GM19351 (cell line): ENCODE measurements at regions not wholly inside any gene's neighbourhood (a gene's known extent, or its start where the extent isn't known, plus 50 kb on each side); places are given as distances from the start of the nearest gene placed in this dataset.
"Not testable (repeated sequence)": the region's sequence is repeated elsewhere in the genome, so short reads cannot be mapped to it uniquely, and the experiment has no call there.

Source experiments
- ATAC-seq: cut with Tn5 transposase; IDR thresholded peaks from one replicate; pipeline ENCODE4 v1.9.1; 2021; ENCODE audit warnings: mild to moderate bottlenecking, moderate library complexity; ENCODE audit not compliant: unreplicated experiment

DNA sequence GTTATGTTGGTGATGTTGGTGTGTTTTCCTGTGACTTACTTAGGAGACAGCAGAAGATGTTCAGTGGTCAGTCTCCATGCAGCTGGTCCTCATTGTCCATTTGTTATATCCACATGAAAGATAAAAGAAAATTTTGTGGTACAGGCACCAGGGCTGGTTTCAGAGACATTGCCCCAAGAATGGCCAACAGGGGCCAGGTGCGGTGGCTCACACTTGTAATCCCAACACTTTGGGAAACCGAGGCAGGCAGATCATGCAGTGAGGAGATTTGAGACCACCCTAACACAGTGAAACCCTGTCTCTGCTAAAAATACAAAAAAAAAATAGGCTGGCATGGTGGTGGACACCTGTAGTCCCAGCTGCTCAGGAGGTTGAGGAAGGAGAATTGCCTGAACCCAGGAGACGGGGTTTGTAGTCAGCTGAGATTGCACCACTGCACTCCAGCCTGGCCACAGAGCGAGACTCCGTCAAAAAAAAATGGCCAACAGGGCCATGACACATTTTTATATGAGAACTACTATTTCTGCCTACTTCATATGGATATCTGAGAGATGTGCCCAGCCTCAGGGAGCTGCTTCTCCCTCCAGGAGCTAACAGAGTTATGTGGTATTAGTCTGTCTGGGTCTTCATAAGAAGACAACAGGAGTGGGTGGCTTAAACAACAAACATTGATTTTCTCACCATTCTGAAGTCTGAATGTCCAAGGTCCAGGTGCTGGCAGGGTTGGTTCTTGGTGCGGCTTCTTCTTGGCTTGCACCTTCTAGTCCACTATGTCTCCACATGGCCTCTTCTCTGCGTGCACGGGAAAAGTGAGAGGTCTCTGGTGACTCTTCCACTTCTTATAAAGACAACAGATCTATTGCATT lies 821.7 kb downstream of the TMEM121 start:
- no peak for ATAC-seq

DNA sequence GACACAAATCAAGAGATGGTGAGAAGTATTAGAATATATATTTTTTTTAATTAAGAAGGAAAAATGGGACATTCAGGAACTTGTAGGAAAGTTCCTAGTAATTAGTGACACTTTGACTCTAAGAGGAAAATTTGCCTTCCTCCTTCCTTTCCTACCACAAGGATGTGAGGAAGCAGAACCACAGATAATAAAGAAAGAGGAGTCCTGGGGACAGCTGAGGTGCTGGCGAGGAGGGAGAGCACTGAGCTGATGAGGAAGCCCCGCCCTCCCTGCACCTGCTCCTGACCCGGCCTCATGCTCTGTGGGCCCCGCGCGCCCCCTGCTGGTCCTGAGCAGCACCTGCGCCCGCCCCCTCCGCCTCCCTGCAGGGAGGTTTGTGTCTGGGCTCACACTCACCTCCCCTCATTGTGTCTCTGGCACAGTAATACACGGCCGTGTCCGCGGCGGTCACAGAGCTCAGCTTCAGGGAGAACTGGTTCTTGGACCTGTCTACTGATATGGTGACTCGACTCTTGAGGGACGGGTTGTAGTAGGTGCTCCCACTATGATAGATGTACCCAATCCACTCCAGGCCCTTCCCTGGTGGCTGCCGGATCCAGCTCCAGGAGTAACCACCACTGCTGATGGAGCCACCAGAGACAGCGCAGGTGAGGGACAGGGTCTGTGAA lies 822.6 kb downstream of the TMEM121 start:
- ATAC-seq: not testable (repeated sequence)

DNA sequence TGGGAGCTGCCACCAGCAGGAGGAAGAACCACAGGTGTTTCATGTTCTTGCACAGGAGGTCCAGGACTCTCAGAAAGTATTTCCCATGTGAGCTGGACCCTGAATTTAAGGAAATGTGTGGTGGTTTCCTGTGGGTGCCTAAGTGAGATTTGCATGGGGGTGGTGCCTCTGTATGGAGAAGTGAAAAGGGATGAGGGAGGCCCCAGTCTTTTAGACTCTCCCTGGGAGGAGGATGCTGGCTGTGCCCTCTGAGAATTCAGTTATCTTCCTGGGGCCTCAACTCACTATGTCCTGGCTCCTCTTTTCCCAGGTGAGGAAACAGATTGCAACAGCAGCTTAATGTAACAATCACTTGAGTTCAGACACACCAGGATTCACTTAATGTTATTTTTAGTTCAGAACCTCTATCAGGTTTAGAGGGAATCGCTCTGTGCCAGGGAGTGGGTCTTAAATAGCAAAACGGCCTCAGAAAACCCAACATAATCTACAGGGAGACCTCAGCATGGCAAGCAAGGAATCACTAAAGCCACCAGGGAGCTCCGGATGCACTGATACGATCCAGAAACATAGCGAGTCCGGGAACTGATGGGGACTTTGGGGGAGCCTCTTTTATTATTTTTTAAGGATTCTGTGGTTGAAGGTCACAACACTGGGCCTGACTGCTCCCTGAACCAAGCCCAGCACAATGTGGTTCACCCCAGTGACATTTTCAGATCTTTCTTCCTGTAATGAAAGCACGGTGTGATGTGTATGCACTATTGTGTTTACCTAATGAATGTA lies 823.5 kb downstream of the TMEM121 start:
- ATAC-seq: not testable (repeated sequence)

DNA sequence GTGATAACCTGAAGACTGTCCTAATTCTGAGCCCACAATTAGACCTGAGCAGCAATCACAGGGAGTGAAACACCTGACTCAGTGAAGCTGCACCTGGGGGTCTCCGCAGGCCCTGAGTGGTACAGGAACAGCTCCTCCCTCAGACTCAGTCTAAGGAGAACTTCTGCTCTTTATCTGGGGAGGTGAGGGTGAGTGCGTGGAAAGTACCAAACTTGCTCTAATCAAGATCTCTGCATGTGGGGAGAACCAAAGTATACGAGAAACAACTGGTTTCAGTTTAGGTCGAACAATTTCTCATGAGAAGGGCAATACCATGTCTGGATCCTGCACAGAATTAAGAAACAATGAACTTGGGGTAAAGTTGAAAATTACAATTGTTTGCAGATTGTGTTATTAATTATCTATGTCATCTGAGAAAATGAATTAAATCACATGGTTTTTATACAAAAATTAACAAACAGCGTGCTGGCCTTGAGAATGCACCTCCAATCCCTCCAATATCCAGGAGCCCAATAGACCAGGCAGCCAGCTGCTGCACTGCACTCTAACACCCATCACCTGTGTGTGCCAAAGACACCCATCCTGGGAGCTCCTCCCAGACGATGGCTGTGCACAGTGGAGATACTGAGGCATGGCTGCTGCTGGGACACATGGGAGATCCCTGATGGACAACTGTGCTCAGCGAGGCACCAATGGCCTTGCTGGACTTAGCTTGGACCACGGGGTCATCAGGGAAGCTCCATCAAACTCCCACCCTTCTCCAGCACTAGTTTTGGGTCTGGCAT lies 828.8 kb downstream of the TMEM121 start:
- ATAC-seq: not testable (repeated sequence)

DNA sequence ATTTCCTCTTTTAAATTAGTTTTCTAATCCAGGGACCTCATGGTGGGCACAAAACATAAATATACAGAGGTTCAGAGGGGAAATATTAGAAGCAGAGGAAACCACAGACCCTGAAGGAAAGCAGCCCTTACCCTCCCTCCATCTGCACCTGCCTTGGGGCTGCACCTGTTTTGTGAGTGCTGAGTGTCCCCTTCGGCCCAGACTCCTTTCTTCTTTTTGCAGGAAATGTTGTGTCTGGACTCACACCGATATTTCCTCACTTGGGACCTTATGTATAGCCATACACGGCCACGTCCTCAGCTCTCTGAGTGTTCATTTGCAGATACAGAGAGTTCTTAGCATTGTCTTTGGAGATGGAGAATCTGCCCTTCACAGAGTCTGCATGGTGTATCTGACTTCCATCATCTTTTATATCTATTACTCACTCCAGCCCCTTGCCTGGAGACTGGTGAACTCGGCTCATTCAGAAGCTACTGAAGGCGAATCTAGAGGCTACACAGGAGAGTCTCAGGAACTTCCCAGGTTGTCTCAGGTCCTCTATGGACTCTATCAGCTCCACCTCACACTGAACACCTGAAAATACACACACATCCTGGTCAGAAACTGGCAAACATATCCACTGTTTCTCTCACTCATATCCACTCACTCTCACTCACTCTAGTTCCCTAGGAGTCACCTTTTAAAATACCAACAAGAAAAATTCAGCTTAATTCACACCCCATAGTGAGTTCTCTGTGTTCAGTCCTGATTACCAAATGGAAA lies 829.7 kb downstream of the TMEM121 start:
- ATAC-seq: not testable (repeated sequence)

DNA sequence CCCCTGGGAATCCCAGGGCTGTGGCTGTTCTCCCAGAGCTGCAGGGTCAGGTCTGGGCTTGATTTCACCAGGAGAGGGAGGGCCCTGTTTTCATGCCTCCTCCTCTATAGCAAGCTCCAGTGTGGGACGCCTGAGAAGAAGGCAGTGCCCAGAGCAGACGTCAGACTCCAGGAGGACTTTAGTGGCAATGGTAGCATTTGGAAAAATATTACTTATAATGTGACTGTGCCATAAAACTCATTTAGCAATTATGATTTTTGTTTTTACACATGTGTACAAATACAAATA lies 830.2 kb downstream of the TMEM121 start:
- ATAC-seq: not testable (repeated sequence)

DNA sequence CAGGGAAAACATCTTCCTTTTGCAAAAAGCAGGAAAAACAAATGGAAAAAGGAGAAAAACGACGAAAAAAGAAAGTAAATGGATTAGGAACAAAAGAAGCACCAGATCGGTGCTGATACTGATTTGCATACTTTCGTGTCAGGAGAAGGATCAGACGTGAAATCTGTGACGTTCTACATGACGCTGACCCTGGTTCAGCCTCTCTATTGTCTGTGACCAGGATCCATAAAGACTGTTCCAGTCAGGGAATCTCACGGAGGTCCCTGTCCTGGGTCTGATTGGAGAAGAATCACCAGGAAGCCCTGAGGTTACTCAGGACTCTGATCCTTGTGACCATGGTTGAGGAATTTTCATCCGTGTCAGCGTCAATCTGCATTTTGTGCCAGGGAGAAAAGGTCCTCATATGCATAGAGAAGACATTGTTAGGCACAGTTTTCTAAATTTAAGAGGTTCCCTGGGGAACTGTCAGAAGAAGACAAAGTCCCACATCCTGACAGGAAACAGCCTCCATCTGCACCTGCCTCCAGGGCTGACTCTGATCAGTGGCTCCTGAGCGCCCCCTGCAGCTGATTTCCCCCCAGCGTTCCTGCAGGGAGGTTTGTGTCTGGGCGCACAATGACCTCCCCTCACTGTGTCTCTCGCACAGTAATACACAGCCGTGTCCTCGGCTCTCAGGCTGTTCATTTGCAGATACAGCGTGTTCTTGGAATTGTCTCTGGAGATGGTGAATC lies 832.9 kb downstream of the TMEM121 start:
- ATAC-seq: not testable (repeated sequence)

DNA sequence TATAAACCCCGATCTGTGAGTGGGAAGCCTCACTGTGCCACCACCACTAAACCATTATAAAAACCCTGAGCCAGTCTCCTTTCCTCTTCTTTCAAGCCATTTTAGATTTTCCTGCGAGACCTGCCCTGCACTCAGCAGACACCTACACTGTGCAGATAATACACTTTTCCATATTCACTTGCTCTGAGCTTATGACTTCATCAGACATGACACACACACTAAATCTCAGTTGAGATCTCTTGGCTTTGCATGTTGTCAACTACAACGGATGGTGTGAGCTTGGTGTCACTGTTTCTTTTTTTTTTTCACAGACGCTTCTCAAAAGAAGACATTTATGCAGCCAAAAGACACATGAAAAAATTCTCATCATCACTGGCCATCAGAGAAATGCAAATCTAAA lies 839.0 kb downstream of the TMEM121 start:
- not testable (repeated sequence) for ATAC-seq

DNA sequence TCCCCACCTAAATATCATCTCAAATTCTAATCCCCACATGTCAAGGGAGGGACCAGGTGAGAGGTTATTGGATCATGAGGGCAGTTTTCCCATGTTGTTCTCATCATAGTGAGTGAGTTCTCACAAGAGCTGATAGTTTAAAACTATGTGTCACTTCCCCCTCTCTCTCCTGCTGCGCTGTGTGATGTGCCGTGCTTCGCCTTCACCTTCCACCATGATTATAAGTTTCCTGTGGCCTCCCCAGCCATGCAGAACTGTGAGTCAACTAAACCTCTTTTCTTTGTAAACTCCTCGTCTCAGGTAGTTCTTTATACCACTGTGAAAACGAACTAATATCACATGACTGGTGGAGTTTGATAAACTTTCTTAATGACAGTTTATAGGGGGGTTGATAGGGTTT lies 839.5 kb downstream of the TMEM121 start:
- not testable (repeated sequence) for ATAC-seq

DNA sequence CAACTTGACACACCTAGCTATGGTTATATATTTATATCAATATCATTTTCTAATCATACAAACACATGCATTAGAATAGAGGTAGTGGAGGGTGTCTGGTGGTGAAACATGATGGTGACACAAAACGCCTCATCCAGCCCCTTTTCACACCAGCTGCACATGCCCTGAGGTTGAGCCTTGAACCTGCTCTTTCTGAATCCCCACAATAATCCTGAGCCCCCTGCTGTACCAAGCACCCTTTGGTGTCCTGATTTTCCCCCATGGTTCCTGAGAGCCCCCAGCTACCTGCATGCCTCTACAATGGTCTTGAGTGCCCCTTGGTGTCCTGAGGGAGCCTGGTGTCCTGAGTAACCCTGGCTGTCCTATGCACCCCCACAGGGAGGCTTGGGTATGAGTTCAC lies 840.6 kb downstream of the TMEM121 start:
- not testable (repeated sequence) for ATAC-seq

DNA sequence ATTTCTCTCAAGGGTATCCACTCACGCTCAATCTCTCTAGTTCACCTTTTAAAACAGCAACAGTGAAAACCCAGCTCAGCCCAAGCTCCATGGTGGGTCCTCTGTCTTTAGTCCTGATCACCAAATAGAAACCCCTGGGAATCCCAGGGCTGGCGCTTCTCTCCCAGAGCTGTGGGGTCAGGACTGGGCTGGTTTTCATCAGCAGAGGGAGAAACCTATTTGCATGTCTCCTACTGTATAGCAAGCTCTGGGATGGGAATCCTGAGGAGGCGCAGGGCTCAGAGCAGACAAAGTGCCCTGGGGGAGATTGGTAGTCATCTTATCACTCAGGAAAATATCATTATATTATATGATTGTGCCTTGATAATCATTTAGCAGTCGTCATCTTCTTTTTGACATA lies 843.1 kb downstream of the TMEM121 start:
- ATAC-seq: not testable (repeated sequence)

DNA sequence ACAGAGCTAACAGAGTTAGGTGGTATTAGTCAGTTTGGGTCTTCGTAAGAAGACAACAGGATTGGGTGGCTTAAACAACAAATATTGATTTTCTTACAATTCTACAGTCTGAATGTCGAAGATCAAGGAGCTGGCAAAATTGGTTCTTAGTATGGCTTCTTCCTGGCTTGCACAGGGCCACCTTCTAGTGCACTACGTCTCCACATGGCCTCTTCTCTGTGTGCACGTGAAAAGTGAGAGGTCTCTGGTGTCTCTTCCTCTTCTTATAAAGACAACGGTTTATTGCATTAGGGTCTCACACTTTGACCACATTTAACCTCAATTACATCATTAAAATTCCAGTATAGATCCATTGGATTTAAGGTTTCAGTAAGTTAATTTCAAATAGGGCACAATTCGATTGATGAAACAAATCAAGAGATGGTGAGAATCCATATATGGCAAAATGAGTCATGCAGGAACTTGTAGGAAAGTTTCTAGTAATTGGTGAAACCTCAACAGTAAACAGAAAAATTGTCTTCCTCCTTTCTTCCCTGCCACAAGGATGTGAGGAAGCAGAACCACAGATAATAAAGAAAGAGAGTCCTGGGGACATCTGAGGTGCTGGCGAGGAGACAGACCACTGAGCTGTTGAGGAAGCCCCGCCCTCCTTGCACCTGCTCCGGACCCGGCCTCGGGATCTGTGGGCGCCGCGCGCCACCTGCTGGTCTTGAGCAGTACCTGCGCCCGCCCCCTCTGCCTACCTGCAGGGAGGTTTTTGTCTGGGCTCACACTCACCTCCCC lies 846.7 kb downstream of the TMEM121 start:
- peak; percentile 86 for ATAC-seq

DNA sequence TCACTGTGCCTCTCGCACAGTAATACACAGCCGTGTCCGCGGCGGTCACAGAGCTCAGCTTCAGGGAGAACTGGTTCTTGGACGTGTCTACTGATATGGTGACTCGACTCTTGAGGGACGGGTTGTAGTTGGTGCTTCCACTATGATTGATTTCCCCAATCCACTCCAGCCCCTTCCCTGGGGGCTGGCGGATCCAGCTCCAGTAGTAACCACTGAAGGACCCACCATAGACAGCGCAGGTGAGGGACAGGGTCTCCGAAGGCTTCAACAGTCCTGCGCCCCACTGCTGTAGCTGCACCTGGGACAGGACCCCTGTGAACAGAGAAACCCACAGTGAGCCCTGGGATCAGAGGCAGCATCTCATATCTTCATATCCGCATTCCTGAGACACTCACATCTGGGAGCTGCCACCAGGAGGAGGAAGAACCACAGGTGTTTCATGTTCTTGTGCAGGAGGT lies 847.3 kb downstream of the TMEM121 start:
- not testable (repeated sequence) for ATAC-seq

DNA sequence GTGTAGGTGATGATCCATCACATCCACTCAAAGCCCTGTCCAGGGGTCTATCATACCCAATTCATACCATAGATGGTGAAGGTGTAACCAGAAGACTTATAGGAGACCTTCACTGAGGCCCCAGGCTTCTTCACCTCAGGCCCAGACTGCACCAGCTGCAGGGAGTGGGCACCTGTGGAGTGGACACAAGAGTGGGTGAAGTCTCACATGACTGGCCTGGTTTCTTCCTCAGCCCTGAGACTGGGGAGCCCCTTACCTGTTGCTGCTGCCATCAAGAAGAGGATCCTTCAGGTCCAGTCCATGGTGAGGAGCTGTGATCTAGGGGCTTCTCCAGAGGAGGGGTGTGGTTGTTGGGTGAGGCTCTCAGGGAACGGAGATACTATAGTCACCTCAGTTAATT lies 851.0 kb downstream of the TMEM121 start:
- no peak for ATAC-seq

DNA sequence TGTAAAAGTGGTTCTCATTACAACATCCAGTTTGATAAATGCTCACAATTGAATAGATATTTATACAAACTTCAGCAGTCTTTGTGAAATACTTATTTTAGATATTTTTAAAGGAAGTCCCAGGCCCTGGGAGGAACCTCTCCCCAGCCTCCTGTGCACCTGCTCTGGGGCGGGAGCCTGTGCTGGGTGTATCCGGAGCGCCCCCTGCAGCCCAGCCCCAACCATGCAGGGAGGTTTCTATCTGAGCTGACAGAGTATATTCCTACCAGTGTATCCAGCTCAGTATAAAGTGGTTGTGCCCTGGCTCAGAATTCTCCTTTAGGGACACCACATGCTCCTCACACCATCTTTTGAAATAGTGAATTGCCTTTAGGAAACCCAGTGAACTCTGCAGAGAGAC lies 851.8 kb downstream of the TMEM121 start:
- ATAC-seq: no peak

DNA sequence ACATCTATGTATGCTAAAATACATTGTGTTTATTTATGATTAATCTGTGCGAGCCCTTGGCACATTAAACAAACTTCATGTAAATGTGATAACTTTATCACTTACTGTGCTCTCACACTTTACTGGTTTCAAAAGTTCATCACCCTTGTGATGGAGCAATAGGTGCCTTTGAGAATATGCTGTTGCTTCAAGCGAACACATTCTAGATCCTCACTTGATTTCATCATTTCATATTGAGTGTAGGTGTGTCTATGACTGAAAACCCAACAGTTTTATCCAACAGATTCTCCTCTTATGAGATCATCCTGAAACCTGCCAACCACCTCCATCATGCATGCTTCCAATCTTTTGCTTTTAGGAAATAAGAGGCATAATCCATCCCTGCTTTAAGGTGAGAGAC lies 854.4 kb downstream of the TMEM121 start:
- no peak for ATAC-seq

DNA sequence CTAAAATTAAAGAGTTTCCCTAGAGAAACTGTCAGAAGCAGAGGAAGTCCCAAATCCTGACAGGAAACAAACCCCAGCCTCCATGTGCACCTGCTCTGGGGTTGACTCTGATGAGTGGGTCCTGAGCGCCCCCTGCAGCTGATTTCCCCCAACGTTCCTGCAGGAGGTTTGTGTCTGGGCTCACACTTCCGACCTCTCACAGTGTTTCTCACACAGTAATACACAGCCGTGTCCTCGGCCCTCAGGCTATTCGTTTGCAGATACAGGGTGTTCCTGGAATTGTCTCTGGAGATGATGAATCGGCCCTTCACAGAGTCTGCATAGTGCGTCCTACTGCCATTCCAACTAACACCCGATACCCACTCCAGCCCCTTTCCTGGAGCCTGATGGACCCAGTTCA lies 862.8 kb downstream of the TMEM121 start:
- ATAC-seq: not testable (repeated sequence)

DNA sequence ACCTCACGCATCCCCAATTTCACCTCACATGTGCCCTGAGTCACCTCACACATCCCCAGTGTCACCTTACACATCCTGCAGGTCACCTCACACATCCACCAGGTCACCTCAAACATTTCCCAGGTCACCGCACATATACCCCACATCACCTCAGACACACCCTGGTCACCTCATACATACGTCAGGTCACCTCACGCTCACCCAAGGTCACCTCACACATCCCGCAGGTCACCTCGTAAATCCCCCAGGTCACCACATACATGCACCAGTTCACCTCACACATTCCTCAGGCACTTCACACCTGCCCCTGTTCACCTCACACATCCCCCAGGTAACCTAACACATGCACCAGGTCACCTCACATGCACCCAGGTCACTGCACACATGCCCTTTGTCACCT lies 864.0 kb downstream of the TMEM121 start:
- ATAC-seq: no peak

DNA sequence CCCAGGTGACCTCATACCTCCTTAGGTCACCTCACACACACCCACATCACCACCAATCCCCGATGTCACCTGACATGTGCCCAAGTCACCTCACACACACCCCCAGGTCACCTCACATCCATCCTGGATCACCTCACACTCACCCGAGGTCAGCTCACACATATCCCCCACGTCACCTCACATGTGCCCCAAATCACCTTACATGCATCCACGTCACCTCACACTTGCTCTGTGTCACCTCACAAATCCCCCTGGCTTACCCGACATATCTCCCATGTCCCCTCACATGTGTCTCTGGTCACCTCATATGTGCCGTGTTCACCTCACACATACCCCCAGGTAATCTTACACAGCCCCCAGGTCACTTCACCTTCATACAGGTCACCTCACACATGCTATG lies 864.6 kb downstream of the TMEM121 start:
- ATAC-seq: no peak
